AG10803 (cell line): ENCODE measurements at regions not wholly inside any gene's neighbourhood (a gene's known extent, or its start where the extent isn't known, plus 50 kb on each side); places are given as distances from the start of the nearest gene placed in this dataset.
"Not testable (repeated sequence)": the region's sequence is repeated elsewhere in the genome, so short reads cannot be mapped to it uniquely, and the experiment has no call there.

ENCODE experiments used
- DNase-seq: peaks from one replicate; pipeline ENCODE4 v3.0.0; 2010; ENCODE audit warnings: low read depth
- H3K4me3 ChIP-seq: 2 replicates; pipeline ENCODE4 v1.5.1; 2011; ENCODE audit warnings: mild to moderate bottlenecking, low read length, control low read depth
- TF ChIP-seq, protein P1 (sequence below): conservative IDR thresholded peaks from 2 replicates; pipeline ENCODE4 v1.5.1; 2011; ENCODE audit warnings: mild to moderate bottlenecking, low read length, control low read depth, inconsistent platforms

DNA sequence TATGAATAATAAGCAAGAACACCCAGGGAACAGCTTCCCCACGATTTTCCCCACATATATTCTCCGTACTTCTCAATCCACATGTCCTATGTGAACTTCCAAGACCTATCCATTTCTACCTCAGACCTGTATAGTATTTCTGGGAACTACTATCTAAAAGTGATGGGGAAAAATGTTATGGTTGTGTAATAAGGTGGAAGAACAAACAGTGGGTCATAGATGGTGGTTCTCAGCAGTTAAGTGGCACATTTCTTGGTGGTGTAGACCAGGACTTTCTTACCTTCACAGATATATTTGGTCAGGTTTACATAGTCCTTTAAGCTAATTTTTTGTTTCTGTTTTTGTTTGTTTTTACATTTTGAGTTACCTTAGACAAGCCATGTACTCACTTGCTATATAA, 675.1 kb downstream of the GBE1 start:
- H3K4me3 ChIP-seq = no peak overlapping the region
- no peak for DNase-seq
- TF ChIP-seq, protein P1, sequence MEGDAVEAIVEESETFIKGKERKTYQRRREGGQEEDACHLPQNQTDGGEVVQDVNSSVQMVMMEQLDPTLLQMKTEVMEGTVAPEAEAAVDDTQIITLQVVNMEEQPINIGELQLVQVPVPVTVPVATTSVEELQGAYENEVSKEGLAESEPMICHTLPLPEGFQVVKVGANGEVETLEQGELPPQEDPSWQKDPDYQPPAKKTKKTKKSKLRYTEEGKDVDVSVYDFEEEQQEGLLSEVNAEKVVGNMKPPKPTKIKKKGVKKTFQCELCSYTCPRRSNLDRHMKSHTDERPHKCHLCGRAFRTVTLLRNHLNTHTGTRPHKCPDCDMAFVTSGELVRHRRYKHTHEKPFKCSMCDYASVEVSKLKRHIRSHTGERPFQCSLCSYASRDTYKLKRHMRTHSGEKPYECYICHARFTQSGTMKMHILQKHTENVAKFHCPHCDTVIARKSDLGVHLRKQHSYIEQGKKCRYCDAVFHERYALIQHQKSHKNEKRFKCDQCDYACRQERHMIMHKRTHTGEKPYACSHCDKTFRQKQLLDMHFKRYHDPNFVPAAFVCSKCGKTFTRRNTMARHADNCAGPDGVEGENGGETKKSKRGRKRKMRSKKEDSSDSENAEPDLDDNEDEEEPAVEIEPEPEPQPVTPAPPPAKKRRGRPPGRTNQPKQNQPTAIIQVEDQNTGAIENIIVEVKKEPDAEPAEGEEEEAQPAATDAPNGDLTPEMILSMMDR = no peak

DNA sequence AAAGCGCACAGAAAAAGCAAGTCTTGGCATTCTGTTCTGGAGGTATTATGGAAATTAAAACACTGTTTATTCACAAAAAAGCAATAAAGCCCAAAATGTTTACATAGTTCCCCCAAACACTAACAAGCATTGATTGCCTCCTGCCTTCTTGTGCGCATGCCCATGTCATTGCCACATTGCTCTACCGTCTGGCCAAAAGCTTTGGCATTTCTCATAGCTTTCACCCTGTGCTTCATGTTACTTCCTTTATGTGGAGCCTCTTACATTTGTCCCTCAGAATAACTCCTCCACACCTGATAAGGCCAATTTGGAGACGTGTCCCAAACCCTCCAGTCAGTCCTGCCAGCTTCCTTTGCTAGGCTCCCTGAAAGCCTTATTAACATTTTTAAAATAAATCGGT, 680.8 kb downstream of the GBE1 start:
- no peak overlapping the region for H3K4me3 ChIP-seq
- TF ChIP-seq, protein P1 = no peak
- DNase-seq = no peak

DNA sequence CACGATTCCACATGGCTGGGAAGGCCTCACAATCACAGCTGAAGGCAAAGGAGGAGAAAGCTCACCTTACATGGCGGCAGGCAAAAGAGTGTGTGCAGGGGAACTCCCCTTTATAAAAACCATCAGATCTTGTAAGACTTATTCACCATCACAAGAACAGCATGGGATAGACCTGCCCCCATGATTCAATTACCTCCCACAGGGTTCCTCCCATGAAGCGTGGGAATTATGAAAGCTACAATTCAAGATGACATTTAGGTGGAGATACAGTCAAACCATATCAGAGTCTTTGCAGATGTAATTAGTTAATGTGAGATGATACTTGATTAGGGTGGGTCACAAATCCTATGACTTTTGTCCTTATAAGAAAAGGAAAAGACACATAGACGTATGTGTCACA, 688.9 kb downstream of the GBE1 start:
- TF ChIP-seq, protein P1 = no peak
- no peak for DNase-seq
- no peak overlapping the region for H3K4me3 ChIP-seq

DNA sequence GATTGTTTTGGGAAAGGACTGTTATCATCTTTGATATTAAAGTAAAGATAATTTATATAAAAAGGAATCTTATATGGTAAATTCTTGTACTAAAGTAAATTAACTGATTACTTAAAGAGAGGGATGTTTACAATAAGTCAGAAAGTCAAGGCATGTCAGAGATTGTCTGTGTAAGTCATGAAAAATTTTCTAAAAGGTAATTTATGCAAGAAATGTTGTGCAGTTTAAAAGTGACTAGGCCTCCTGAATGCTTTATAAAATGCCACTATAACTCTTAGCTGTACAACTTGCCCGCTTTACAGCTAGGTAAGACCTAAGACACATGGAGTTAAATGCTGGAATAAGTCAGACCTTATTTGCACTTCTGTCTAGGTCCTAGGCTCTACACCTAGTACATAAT, 692.9 kb downstream of the GBE1 start:
- no peak for DNase-seq
- no peak overlapping the region for H3K4me3 ChIP-seq
- TF ChIP-seq, protein P1 = no peak

DNA sequence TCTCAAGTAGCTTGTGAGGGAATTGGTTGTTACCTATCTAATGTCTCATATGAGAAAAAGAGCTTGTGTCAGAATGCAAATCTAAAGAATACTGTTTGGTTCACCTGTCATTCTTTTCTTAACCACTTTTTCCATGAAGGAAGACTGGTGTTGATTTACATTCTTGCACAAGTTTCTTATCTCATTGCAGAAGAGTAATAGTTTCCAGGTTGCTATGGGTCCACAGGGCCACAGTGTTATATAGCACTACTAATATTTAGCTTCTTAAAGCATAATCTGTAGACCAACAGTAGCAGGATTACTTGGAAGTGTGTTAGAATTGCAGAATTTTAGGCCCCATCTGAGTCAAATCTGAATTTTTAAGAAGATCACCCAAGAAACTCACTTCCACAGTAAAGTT, 697.5 kb downstream of the GBE1 start:
- DNase-seq = no peak
- TF ChIP-seq, protein P1 = no peak
- H3K4me3 ChIP-seq = no peak overlapping the region

DNA sequence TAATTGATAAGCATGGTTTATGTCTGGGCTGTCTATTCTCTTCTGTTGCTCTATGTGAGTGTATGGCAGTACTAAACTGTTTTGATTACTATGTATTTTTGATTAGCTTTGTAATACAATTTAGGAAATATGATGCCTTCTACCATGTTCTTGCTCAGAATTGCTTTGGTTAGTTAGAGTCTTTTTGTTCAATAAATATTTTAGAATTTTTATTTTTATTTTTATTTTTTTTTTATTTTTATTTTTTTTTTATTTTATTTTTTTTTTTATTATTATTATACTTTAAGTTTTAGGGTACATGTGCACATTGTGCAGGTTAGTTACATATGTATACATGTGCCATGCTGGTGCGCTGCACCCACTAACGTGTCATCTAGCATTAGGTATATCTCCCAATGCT, 710.3 kb downstream of the GBE1 start:
- H3K4me3 ChIP-seq, DNase-seq: not testable (repeated sequence)

DNA sequence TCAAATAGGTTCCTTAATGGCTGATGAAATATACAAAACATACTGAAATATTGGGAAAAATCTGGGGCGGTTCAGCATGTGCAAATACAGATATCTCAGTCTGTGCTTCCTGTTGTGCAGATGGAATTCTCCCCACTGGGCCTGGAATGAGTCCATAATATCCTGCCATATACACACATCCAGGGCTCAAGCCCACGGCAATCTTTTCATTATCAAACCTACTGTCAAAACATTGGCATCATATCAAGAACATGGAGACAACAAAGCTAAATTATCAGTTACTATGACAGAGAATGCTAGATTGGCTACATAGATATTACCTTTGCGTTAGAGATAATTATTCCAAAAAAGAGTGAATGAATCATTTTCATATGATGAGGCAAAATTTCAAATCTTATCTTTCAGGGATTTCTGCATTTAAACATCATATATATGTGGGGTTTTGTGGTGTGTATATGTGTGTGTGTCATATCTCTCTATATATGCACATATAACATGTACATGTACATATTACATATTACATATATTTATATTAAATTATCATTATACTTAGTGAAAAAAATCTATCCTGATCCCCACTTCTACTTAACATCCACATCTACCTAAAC, 713.3 kb downstream of the GBE1 start:
- no peak for DNase-seq
- H3K4me3 ChIP-seq = no peak overlapping the region
- TF ChIP-seq, protein P1 = no peak

DNA sequence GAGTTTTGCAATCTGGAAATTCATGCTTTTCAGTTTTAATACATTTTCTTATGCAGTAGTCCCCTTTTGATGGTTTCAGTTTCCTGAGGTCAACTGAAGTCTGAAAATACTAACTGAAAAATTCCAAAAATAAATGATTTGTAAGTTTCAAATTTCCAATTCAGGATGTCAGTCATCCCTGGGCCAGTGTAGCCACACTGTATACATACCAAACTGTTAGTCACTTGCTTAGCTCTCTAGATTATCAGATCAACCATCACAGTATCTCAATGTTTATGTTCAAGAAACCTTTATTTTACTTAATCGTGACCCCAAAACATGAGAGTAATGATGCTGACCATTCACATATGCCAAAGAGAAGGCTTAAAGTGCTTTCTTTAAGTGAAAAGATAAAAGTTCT, 715.5 kb downstream of the GBE1 start:
- no peak for DNase-seq
- TF ChIP-seq, protein P1 = no peak
- H3K4me3 ChIP-seq = no peak overlapping the region
